LNCaP clone FGC (cell line): ENCODE measurements at regions not wholly inside any gene's neighbourhood (a gene's known extent, or its start where the extent isn't known, plus 50 kb on each side); places are given as distances from the start of the nearest gene placed in this dataset.
A peak's percentile ranks its signal among the peaks of the same experiment; 100 is the strongest.
"Not testable (repeated sequence)": the region's sequence is repeated elsewhere in the genome, so short reads cannot be mapped to it uniquely, and the experiment has no call there.

Source experiments
- DNase-seq: peaks from one replicate; pipeline ENCODE4 v3.0.0-alpha.2; 2011; ENCODE audit warnings: low read depth
- H3K4me3 ChIP-seq: 2 replicates; pipeline ENCODE4 v1.5.1; 2011; ENCODE audit warnings: mild to moderate bottlenecking, low read depth, low read length, control low read depth
- CTCF ChIP-seq: IDR thresholded peaks from 2 replicates; pipeline ENCODE4 v1.5.1; 2012; ENCODE audit warnings: mild to moderate bottlenecking; ENCODE audit not compliant: control insufficient read depth, insufficient read depth; ENCODE audit errors: extremely low read depth

- H3K4me3 ChIP-seq: no peak overlapping the region
- TF ChIP-seq CTCF: no peak
- no peak for DNase-seq
Observed at GRCh38 chr4:67292045-67292444, 253.3 kb downstream of the CENPC start.

- no peak overlapping the region for H3K4me3 ChIP-seq
- no peak for DNase-seq
- TF ChIP-seq CTCF: no peak
Observed at GRCh38 chr4:67291644-67292043, 253.7 kb downstream of the CENPC start.

- peak; percentile 67 for TF ChIP-seq CTCF
- DNase-seq: peak; percentile 8
- H3K4me3 ChIP-seq: no peak overlapping the region
Observed at GRCh38 chr4:67288964-67289363, 256.3 kb downstream of the CENPC start.

- no peak for TF ChIP-seq CTCF
- no peak for DNase-seq
Observed at GRCh38 chr4:67286724-67287123, 258.6 kb downstream of the CENPC start.

GRCh38 chr4:67282749-67283148 is 262.6 kb downstream of the CENPC start:
- no peak for DNase-seq
- no peak overlapping the region for H3K4me3 ChIP-seq
- TF ChIP-seq CTCF: no peak

More at GRCh38 chr4:67286724-67287123, 258.6 kb downstream of the CENPC start:
- no peak overlapping the region for H3K4me3 ChIP-seq

GRCh38 chr4:67275179-67275750 is 270.0 kb downstream of the CENPC start:
- DNase-seq: no peak
- no peak overlapping the region for H3K4me3 ChIP-seq
- TF ChIP-seq CTCF: no peak

- DNase-seq, H3K4me3 ChIP-seq: not testable (repeated sequence)
Observed at GRCh38 chr4:67274671-67275070, 270.6 kb downstream of the CENPC start.
